Nephron (organoid): ENCODE measurements at regions not wholly inside any gene's neighbourhood (a gene's known extent, or its start where the extent isn't known, plus 50 kb on each side); places are given as distances from the start of the nearest gene placed in this dataset.
A peak's percentile ranks its signal among the peaks of the same experiment; 100 is the strongest.

ENCODE experiments used
- H3K27ac Mint-ChIP-seq, 3 experiments: 2 replicates each; pipeline ENCODE4 v1.8.0; 2020; ENCODE audit warnings: mixed read lengths in 3 of 3, mild to moderate bottlenecking in 2 of 3, moderate library complexity in 1 of 3
- H3K27me3 Mint-ChIP-seq: 2 replicates; pipeline ENCODE4 v1.8.0; 2021; ENCODE audit warnings: low read depth, mild to moderate bottlenecking, moderate library complexity, mixed read lengths
- H3K36me3 Mint-ChIP-seq: 2 replicates; pipeline ENCODE4 v1.8.0; 2020; ENCODE audit warnings: low read depth, mixed read lengths
- H3K4me1 Mint-ChIP-seq: 2 replicates; pipeline ENCODE4 v1.8.0; 2020; ENCODE audit warnings: mixed read lengths
- H3K4me3 Mint-ChIP-seq, 3 experiments: 2 replicates each; pipeline ENCODE4 v1.8.0; 2020; ENCODE audit warnings: mild to moderate bottlenecking in 3 of 3, mixed read lengths in 3 of 3, moderate library complexity in 2 of 3
- H3K9me3 Mint-ChIP-seq: 2 replicates; pipeline ENCODE4 v1.8.0; 2020; ENCODE audit warnings: mixed read lengths
- CTCF ChIP-seq, 3 experiments: fragments of 200-600 bp; sonication (generic); IDR thresholded peaks; one replicate each; pipeline ENCODE4 v1.5.0; 2021; ENCODE audit warnings: antibody characterized with exemption in 3 of 3; ENCODE audit not compliant: unreplicated experiment in 3 of 3

- no peak overlapping the region for H3K4me3 Mint-ChIP-seq
- no peaks in the 10 kb centered on the region for H3K9me3 Mint-ChIP-seq
- TF ChIP-seq CTCF (IDR thresholded peaks at IDR 0.05; ENCODE audit: unreplicated experiment in 3 of 3) = no peak
- H3K4me1 Mint-ChIP-seq = peaks cover 28% of the 10 kb centered on the region
- H3K27ac Mint-ChIP-seq = no peak overlapping the region
- H3K36me3 Mint-ChIP-seq = no peaks in the 10 kb centered on the region
- H3K27me3 Mint-ChIP-seq = peaks cover 4% of the 10 kb centered on the region
Measured at GRCh38 chr3:130835483-130835882, 58.4 kb upstream of the ATP2C1 start.

GRCh38 chr3:130838898-130839600, 54.8 kb upstream of the ATP2C1 start:
- TF ChIP-seq CTCF (IDR thresholded peaks at IDR 0.05; ENCODE audit: unreplicated experiment in 3 of 3) = no peak
- Mint-ChIP-seq H3K9me3 (no peaks in the 10 kb centered on the region), H3K27me3 (no peaks in the 10 kb centered on the region), H3K27ac (peak overlapping the region; percentile 11 to 41 (median 16)), H3K4me3 (no peak overlapping the region), H3K4me1 (peaks cover 41% of the 10 kb centered on the region), H3K36me3 (no peaks in the 10 kb centered on the region)

- H3K27ac Mint-ChIP-seq = peak overlapping the region; percentile 11 to 41 (median 16)
- peaks cover 37% of the 10 kb centered on the region for H3K4me1 Mint-ChIP-seq
- H3K9me3 Mint-ChIP-seq = no peaks in the 10 kb centered on the region
- H3K4me3 Mint-ChIP-seq = no peak overlapping the region
- no peaks in the 10 kb centered on the region for H3K36me3 Mint-ChIP-seq
- TF ChIP-seq CTCF (IDR thresholded peaks at IDR 0.05; ENCODE audit: unreplicated experiment in 3 of 3) = no peak
- H3K27me3 Mint-ChIP-seq = no peaks in the 10 kb centered on the region
Measured at GRCh38 chr3:130839813-130840212, 54.1 kb upstream of the ATP2C1 start.

GRCh38 chr3:130841357-130841756, 52.5 kb upstream of the ATP2C1 start:
- Mint-ChIP-seq H3K36me3 (no peaks in the 10 kb centered on the region), H3K27me3 (no peaks in the 10 kb centered on the region), H3K4me1 (peaks cover 37% of the 10 kb centered on the region)

GRCh38 chr3:130843441-130843840, 50.4 kb upstream of the ATP2C1 start:
- no peak for TF ChIP-seq CTCF (IDR thresholded peaks at IDR 0.05; ENCODE audit: unreplicated experiment in 3 of 3)
- H3K4me1 Mint-ChIP-seq = peaks cover 33% of the 10 kb centered on the region
- no peak overlapping the region for H3K27ac Mint-ChIP-seq
- H3K27me3 Mint-ChIP-seq = no peaks in the 10 kb centered on the region
- no peaks in the 10 kb centered on the region for H3K36me3 Mint-ChIP-seq
- H3K9me3 Mint-ChIP-seq = no peaks in the 10 kb centered on the region
- H3K4me3 Mint-ChIP-seq = no peak overlapping the region

More at GRCh38 chr3:130841357-130841756, 52.5 kb upstream of the ATP2C1 start:
- no peaks in the 10 kb centered on the region for H3K9me3 Mint-ChIP-seq
- no peak overlapping the region for H3K27ac Mint-ChIP-seq
- TF ChIP-seq CTCF (IDR thresholded peaks at IDR 0.05; ENCODE audit: unreplicated experiment in 3 of 3) = no peak
- no peak overlapping the region for H3K4me3 Mint-ChIP-seq
